Gastroesophageal sphincter (tissue), 4 donors: ENCODE measurements at regions not wholly inside any gene's neighbourhood (a gene's known extent, or its start where the extent isn't known, plus 50 kb on each side); places are given as distances from the start of the nearest gene placed in this dataset.

ENCODE experiments used
- ATAC-seq: fragments of 150-250 bp; one replicate; pipeline ENCODE4 v1.9.1; 2016; ENCODE audit warnings: mild to moderate bottlenecking, moderate library complexity
- H3K27ac ChIP-seq, 4 donors: fragments of 200-600 bp; sonication (generic) in 3 of 4; 1 replicate in 3 of 4; 2 replicates in 1 of 4; pipeline ENCODE4 v1.5.1; 2016 to 2019
- H3K27me3 ChIP-seq: fragments of 200-600 bp; sonication (generic); one replicate; pipeline ENCODE4 v1.5.1; 2019
- H3K36me3 ChIP-seq, 2 donors: fragments of 200-600 bp; sonication (generic); one replicate each; pipeline ENCODE4 v1.5.1; 2019; ENCODE audit warnings: control low read depth in 1 of 2
- H3K4me1 ChIP-seq, 3 donors: fragments of 200-600 bp; sonication (generic); 1 replicate in 2 of 3; 2 replicates in 1 of 3; pipeline ENCODE4 v1.5.1; 2016 to 2019; ENCODE audit warnings: control low read depth in 2 of 3
- H3K4me3 ChIP-seq, 2 donors: fragments of 200-600 bp; sonication (generic); one replicate each; pipeline ENCODE4 v1.5.1; 2019; ENCODE audit warnings: mild to moderate bottlenecking in 1 of 2, moderate library complexity in 1 of 2
- H3K9me3 ChIP-seq, 3 donors: fragments of 200-600 bp; sonication (generic); one replicate each; pipeline ENCODE4 v1.5.1; 2017 to 2019; ENCODE audit warnings: control low read depth in 2 of 3
- CTCF ChIP-seq, 4 experiments: fragments of 200-600 bp in 2 of 4; fragments of 450-650 bp in 2 of 4; sonication (generic) in 1 of 4; IDR thresholded peaks; one replicate each; pipeline ENCODE4 v1.5.1; 2017 to 2019; ENCODE audit warnings: antibody characterized with exemption in 4 of 4, mild to moderate bottlenecking in 2 of 4, moderate library complexity in 2 of 4
- EP300 ChIP-seq: sonication (generic); formaldehyde crosslinking; IDR thresholded peaks from one replicate; pipeline ENCODE4 v1.6.1; 2017; ENCODE audit warnings: antibody characterized with exemption, mild to moderate bottlenecking
- POLR2A ChIP-seq, 2 donors: fragments of 450-650 bp; IDR thresholded peaks; one replicate each; pipeline ENCODE4 v1.6.1; 2017; ENCODE audit warnings: antibody characterized with exemption in 2 of 2, mild to moderate bottlenecking in 2 of 2, moderate library complexity in 1 of 2
- POLR2AphosphoS5 ChIP-seq: sonication (generic); formaldehyde crosslinking; IDR thresholded peaks from one replicate; pipeline ENCODE4 v1.6.1; 2017; ENCODE audit warnings: antibody characterized with exemption
- WGBS, 2 donors: methylation state at CpG; one replicate each; pipeline ENCODE4 v1.1.5; 2018; ENCODE audit warnings: low coverage in 1 of 2; 5-methylcytosine and 5-hydroxymethylcytosine counted together

- Histone ChIP-seq H3K27ac (no peak overlapping the region), H3K36me3 (no peaks in the 10 kb centered on the region), H3K27me3 (no peaks in the 10 kb centered on the region), H3K4me1 (no peaks in the 10 kb centered on the region), H3K9me3 (no peaks in the 10 kb centered on the region), H3K4me3 (no peak overlapping the region)
- ATAC-seq = no peak
- WGBS, 2 donors = 62 to 85% methylated on average over 1 to 2 of the region's 2 CpGs
- TF ChIP-seq CTCF (IDR thresholded peaks at IDR 0.05) (no peak), POLR2A (IDR thresholded peaks at IDR 0.05) (no peak), EP300 (no peak), POLR2AphosphoS5 (no peak)
Observed at GRCh38 chr12:93010461-93010860, 81.4 kb upstream of the EEA1 start.

GRCh38 chr12:93011100-93011499 is 82.0 kb upstream of the EEA1 start:
- TF ChIP-seq CTCF (IDR thresholded peaks at IDR 0.05) (no peak), EP300 (no peak), POLR2AphosphoS5 (no peak), POLR2A (IDR thresholded peaks at IDR 0.05) (no peak)
- no peak overlapping the region for H3K4me3 ChIP-seq
- no peaks in the 10 kb centered on the region for H3K9me3 ChIP-seq
- H3K36me3 ChIP-seq = no peaks in the 10 kb centered on the region
- ATAC-seq = no peak
- no peaks in the 10 kb centered on the region for H3K4me1 ChIP-seq
- no peaks in the 10 kb centered on the region for H3K27me3 ChIP-seq
- WGBS, 2 donors = 93 to 96% methylated on average over 3 of the region's 10 CpGs
- H3K27ac ChIP-seq = no peak overlapping the region

GRCh38 chr12:93015871-93016751 is 87.0 kb upstream of the EEA1 start:
- Histone ChIP-seq H3K9me3 (no peaks in the 10 kb centered on the region), H3K27me3 (no peaks in the 10 kb centered on the region), H3K27ac (no peak overlapping the region), H3K36me3 (no peaks in the 10 kb centered on the region), H3K4me3 (no peak overlapping the region), H3K4me1 (no peaks in the 10 kb centered on the region)
- TF ChIP-seq POLR2A (IDR thresholded peaks at IDR 0.05) (no peak), POLR2AphosphoS5 (no peak), CTCF (IDR thresholded peaks at IDR 0.05) (no peak), EP300 (no peak)
- ATAC-seq = no peak
- WGBS, 2 donors = 77 to 79% methylated on average over 3 to 4 of the region's 4 CpGs

- no peak for ATAC-seq
- TF ChIP-seq CTCF (IDR thresholded peaks at IDR 0.05) (no peak), POLR2A (IDR thresholded peaks at IDR 0.05) (no peak), POLR2AphosphoS5 (no peak), EP300 (no peak)
- no peaks in the 10 kb centered on the region for H3K9me3 ChIP-seq
- H3K4me1 ChIP-seq = no peaks in the 10 kb centered on the region
- WGBS, 2 donors = 79 to 82% methylated on average over 4 of the region's 4 CpGs
- no peaks in the 10 kb centered on the region for H3K36me3 ChIP-seq
- H3K4me3 ChIP-seq = no peak overlapping the region
- no peaks in the 10 kb centered on the region for H3K27me3 ChIP-seq
- no peak overlapping the region for H3K27ac ChIP-seq
Observed at GRCh38 chr12:93016752-93017350, 87.8 kb upstream of the EEA1 start.

- no peak for ATAC-seq
- Histone ChIP-seq H3K36me3 (no peaks in the 10 kb centered on the region), H3K27ac (no peak overlapping the region), H3K27me3 (no peaks in the 10 kb centered on the region), H3K4me1 (no peaks in the 10 kb centered on the region), H3K4me3 (no peak overlapping the region), H3K9me3 (no peaks in the 10 kb centered on the region)
- 94 to 100% methylated on average over 1 to 2 of the region's 2 CpGs for WGBS, 2 donors
- TF ChIP-seq POLR2A (IDR thresholded peaks at IDR 0.05) (no peak), POLR2AphosphoS5 (no peak), EP300 (no peak), CTCF (IDR thresholded peaks at IDR 0.05) (no peak)
Observed at GRCh38 chr12:93018610-93019009, 89.5 kb upstream of the EEA1 start.
